Activated T-cell treated with anti-CD3 and anti-CD28 coated beads, Interleukin-2, amount 50 U/mL, for 1 hour (primary cell): ENCODE measurements at regions not wholly inside any gene's neighbourhood (a gene's known extent, or its start where the extent isn't known, plus 50 kb on each side); places are given as distances from the start of the nearest gene placed in this dataset.
"Not testable (repeated sequence)": the region's sequence is repeated elsewhere in the genome, so short reads cannot be mapped to it uniquely, and the experiment has no call there.

Experiments used
- DNase-seq: peaks from one replicate; pipeline ENCODE4 v3.0.0-alpha.2; 2020

DNA sequence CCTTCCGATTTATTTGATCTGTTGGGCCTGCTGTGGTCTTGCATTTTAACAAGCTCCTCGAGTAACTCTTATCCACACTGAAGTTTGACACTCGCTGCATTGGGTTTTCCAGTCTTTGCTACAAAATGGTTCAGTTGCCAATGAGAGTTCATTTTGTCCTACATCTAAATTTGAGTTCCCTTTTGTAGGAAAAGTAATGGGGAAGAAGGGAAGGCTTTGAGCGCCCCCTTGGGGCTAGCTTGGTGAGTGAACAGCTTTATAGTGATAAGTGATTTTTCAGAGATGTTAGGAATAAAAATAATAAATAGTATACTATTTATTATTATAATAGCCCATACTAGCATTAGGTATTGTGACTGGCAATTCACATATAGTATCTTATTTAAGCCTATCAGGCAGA is 89.9 kb upstream of the GNAQ start:
- DNase-seq = peak; percentile 66

GRCh38 chr9:78118742-78119473 is 87.3 kb upstream of the GNAQ start:
- no peak for DNase-seq

GRCh38 chr9:78115073-78115472 is 83.5 kb upstream of the GNAQ start:
- no peak for DNase-seq

GRCh38 chr9:78114581-78114980 is 83.0 kb upstream of the GNAQ start:
- no peak for DNase-seq

DNA sequence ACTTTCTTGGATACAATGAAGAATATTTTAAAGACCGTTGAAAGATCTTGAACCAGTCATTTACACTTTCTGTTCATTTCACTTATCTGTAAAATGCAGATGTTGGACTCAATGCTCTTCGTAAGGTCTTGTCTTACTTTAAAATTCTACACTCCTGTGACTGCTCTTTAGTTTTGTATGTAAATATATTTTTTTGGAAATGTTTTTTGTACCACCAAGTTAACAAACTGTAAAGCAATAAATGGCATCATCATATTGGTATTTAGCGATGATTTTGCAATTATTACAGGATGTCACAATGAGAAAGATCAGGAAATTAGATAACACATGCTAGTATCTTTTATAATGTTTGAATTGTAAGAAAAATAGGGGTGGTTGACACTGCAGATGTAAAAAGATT is 80.8 kb upstream of the GNAQ start:
- no peak for DNase-seq

- no peak for DNase-seq
Observed at GRCh38 chr9:78112004-78112403, 80.4 kb upstream of the GNAQ start.

DNA sequence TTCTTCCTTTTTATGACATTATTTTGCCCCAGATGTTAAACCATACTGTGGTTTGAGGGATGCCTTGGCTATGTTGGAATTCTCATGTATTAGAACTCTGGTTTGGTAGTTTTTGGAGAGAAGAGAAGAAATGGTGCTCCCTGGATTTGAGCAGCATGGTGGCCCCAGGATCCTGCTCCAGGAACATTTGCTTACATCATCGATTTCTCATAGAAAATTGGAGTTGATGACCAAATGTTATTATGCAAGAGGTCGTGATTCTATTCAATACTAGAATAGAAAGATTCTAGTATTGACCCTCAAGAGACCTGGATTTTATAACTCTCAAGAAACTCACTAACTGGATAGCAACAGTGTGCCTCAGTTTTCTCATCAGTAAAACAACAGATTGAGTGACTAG is 77.5 kb upstream of the GNAQ start:
- no peak for DNase-seq

DNA sequence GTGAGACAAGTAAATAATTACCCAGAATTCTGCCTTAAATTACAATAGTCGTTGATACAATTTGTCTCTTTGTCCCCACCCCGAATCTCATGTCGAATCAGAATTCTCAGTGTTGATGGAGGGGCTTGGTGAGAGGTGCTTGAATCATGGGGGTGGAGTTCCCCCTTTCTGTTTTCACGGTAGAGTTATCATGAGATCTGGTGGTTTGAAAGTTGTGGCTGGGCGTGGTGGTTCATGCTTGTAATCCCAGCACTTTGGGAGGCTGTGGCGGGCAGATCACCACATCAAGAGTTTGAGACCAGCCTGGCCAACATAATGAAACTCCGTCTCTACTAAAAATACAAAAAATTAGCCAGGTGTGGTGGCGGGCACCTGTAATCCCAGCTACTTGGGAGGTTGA is 75.0 kb upstream of the GNAQ start:
- DNase-seq = not testable (repeated sequence)

DNA sequence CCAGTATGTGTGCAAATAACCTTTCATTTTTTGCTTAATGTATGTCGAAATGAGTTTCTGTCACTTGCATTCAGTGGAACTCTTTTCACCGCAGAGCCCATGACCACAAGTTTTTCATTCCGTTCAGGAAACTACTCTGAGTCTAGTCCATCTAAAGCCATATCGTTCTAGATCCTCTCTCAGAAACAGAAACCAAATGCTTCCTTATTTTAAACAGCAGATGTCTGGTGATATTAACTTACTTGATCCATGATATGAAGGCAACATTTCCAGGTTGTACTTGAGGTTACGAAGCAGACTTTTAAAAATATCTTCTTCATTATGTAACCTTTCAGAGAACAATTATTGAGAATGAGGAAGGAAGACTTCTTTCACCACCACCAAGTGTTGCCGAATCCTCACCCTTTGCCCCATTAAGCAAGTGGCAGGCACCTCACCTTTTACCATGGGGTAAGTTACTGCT is 72.4 kb upstream of the GNAQ start:
- DNase-seq = no peak

- no peak for DNase-seq
Observed at GRCh38 chr9:78101247-78101646, 69.6 kb upstream of the GNAQ start.

- DNase-seq = no peak
Observed at GRCh38 chr9:78097541-78097940, 65.9 kb upstream of the GNAQ start.

GRCh38 chr9:78091731-78092130 is 60.1 kb upstream of the GNAQ start:
- no peak for DNase-seq

DNA sequence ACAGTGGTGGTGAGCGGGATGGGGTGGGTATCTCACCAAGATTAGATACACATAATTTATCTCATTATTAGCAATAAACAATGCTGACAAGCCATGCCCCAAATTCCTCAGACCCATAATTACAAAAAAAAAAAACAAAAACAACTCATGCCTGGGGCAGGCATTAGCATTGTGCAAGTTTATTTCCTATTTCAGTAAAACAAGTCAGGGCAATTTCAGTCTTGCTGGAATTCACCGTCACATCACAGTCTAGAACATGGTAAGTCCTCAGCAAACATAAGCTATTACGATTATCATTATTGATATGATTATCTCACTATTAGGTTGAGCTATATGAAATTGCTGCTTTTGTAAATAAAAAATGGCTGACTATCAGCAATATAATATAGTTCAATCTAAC is 57.5 kb upstream of the GNAQ start:
- DNase-seq = no peak

DNA sequence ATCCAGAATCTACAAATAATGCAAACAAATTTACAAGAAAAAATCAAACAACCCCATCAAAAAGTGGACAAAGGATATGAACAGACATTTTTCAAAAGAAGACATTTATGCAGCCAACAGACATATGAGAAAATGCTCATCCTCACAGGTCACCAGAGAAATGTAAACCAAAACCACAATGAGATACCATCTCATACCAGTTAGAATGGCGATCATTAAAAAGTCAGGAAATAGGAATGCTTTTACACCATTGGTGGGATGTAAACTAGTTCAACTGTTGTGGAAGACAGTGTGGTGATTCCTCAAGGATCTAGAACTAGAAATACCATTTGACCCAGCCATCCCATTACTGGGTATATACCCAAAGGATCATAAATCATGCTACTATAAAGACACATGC is 56.6 kb upstream of the GNAQ start:
- not testable (repeated sequence) for DNase-seq
